Stomach (tissue), 4 donors: ENCODE measurements at regions not wholly inside any gene's neighbourhood (a gene's known extent, or its start where the extent isn't known, plus 50 kb on each side); places are given as distances from the start of the nearest gene placed in this dataset.

ENCODE experiments used
- EP300 ChIP-seq: sonication (generic); formaldehyde crosslinking; IDR thresholded peaks from one replicate; pipeline ENCODE4 v1.6.1; 2017; ENCODE audit warnings: antibody characterized with exemption
- POLR2A ChIP-seq, 4 donors: fragments of 450-650 bp; IDR thresholded peaks; one replicate each; pipeline ENCODE4 v1.6.1; 2016; ENCODE audit warnings: antibody characterized with exemption in 4 of 4, control low read depth in 2 of 4, mild to moderate bottlenecking in 1 of 4, moderate library complexity in 1 of 4
- POLR2AphosphoS5 ChIP-seq, 3 donors: sonication (generic); formaldehyde crosslinking; IDR thresholded peaks; one replicate each; pipeline ENCODE4 v1.6.1; 2016; ENCODE audit warnings: antibody characterized with exemption in 3 of 3
- TF ChIP-seq, protein P1 (sequence below), 7 experiments: fragments of 450-650 bp in 4 of 7; fragments of 200-600 bp in 3 of 7; sonication (generic) in 3 of 7; IDR thresholded peaks; one replicate each; pipeline ENCODE4 v1.5.1; 2016 to 2019; ENCODE audit warnings: antibody characterized with exemption in 7 of 7, control low read depth in 2 of 7, mild to moderate bottlenecking in 1 of 7

DNA sequence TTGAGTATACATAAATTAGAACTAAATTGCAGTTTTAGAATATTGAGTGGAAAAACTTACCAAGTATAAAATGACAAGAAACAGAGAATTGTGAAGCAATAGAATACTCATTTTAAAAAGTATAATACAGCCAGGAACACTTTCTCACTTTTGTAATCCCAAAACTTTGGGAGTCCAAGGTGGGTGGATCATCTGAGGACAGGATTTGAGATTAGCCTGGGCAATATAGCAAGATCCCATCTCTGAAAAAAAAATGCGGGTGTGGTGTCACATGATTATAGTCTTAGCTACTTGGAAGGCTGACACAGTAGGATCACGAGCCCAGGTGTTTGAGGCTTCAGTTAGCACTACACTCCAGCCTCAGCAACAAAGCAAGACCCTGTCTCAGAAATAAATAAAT is 440.9 kb upstream of the POT1 start:
- TF ChIP-seq, protein P1, sequence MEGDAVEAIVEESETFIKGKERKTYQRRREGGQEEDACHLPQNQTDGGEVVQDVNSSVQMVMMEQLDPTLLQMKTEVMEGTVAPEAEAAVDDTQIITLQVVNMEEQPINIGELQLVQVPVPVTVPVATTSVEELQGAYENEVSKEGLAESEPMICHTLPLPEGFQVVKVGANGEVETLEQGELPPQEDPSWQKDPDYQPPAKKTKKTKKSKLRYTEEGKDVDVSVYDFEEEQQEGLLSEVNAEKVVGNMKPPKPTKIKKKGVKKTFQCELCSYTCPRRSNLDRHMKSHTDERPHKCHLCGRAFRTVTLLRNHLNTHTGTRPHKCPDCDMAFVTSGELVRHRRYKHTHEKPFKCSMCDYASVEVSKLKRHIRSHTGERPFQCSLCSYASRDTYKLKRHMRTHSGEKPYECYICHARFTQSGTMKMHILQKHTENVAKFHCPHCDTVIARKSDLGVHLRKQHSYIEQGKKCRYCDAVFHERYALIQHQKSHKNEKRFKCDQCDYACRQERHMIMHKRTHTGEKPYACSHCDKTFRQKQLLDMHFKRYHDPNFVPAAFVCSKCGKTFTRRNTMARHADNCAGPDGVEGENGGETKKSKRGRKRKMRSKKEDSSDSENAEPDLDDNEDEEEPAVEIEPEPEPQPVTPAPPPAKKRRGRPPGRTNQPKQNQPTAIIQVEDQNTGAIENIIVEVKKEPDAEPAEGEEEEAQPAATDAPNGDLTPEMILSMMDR (IDR thresholded peaks at IDR 0.05): no peak
- TF ChIP-seq POLR2A (IDR thresholded peaks at IDR 0.05) (no peak), POLR2AphosphoS5 (IDR thresholded peaks at IDR 0.05) (no peak), EP300 (no peak)
